C4-2B (cell line): ENCODE measurements at regions not wholly inside any gene's neighbourhood (a gene's known extent, or its start where the extent isn't known, plus 50 kb on each side); places are given as distances from the start of the nearest gene placed in this dataset.

Experiments
- CTCF ChIP-seq: fragments of 450-650 bp; conservative IDR thresholded peaks from 2 replicates; pipeline ENCODE4 v1.5.1; 2017; ENCODE audit warnings: mild to moderate bottlenecking
- ZFX ChIP-seq: fragments of 450-650 bp; IDR thresholded peaks from 2 replicates; pipeline ENCODE4 v1.6.1; 2017

- TF ChIP-seq CTCF (no peak), ZFX (no peak)
Measured at GRCh38 chr13:73876323-73876722, 257.9 kb downstream of the KLF12 start.
